ENCODE measurements at regions not wholly inside any gene's neighbourhood (a gene's known extent, or its start where the extent isn't known, plus 50 kb on each side); places are given as distances from the start of the nearest gene placed in this dataset.

DNA sequence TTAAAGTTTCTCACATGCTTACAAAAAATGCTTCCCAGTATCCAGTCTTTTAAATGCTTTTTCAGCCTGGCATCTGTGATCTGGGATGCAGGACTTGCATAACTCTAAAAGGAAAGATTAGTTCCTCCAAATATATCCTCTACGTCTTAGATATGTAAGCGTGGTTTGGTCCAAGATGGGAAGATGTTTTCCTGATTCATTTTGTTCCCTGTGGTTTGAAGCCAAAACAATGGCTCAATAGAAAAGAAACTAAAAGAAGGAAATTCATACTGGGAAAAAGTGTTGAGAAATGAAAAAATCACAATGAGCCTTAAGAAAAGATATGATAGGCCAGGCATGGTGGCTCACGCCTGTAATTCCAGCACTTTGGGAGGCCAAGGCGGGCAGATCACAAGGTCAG, 1002.8 kb downstream of the NAALADL2 start:
- no peak for DNase-seq (ENCODE audit: low spot score)

Measured in germinal center (tissue), 1 donor.